NCI-H2107 treated with DMSO at 0.1 percent for 48 hours (cell line): ENCODE measurements at regions not wholly inside any gene's neighbourhood (a gene's known extent, or its start where the extent isn't known, plus 50 kb on each side); places are given as distances from the start of the nearest gene placed in this dataset.

ENCODE experiments used
- DNase-seq: peaks from one replicate; lab custom pipeline; 2025; ENCODE audit not compliant: unreplicated experiment; lab: John Stamatoyannopoulos, UW

GRCh38 chr2:40914666-40915065 is 462.8 kb upstream of the SLC8A1 start:
- no peak for DNase-seq

- DNase-seq = no peak
These were observed 463.8 kb upstream of the SLC8A1 start for GRCh38 chr2:40915651-40916050.

- DNase-seq = no peak
These were observed 483.5 kb upstream of the SLC8A1 start for GRCh38 chr2:40935349-40935748.

- no peak for DNase-seq
These were observed 485.4 kb upstream of the SLC8A1 start for GRCh38 chr2:40937284-40937683.

GRCh38 chr2:40953341-40953740 is 501.5 kb upstream of the SLC8A1 start:
- DNase-seq = no peak

GRCh38 chr2:40955042-40955441 is 503.2 kb upstream of the SLC8A1 start:
- DNase-seq = no peak

- DNase-seq = no peak
These were observed 503.7 kb upstream of the SLC8A1 start for GRCh38 chr2:40955635-40956034.

- no peak for DNase-seq
These were observed 505.6 kb upstream of the SLC8A1 start for GRCh38 chr2:40957508-40957907.

GRCh38 chr2:40962026-40962425 is 510.1 kb upstream of the SLC8A1 start:
- no peak for DNase-seq

- no peak for DNase-seq
These were observed 512.8 kb upstream of the SLC8A1 start for GRCh38 chr2:40964509-40965250.

- no peak for DNase-seq
These were observed 515.6 kb upstream of the SLC8A1 start for GRCh38 chr2:40967451-40967850.

GRCh38 chr2:40975151-40975550 is 523.3 kb upstream of the SLC8A1 start:
- DNase-seq = no peak

- DNase-seq = no peak
These were observed 545.5 kb upstream of the SLC8A1 start for GRCh38 chr2:40997362-40997761.

- no peak for DNase-seq
These were observed 548.5 kb upstream of the SLC8A1 start for GRCh38 chr2:41000374-41000773.

- no peak for DNase-seq
These were observed 549.0 kb upstream of the SLC8A1 start for GRCh38 chr2:41000906-41001305.

GRCh38 chr2:41004700-41005099 is 552.8 kb upstream of the SLC8A1 start:
- no peak for DNase-seq

- DNase-seq = no peak
These were observed 568.5 kb upstream of the SLC8A1 start for GRCh38 chr2:41020358-41020757.

GRCh38 chr2:41024816-41025215 is 572.9 kb upstream of the SLC8A1 start:
- DNase-seq = no peak

GRCh38 chr2:41026613-41027012 is 574.7 kb upstream of the SLC8A1 start:
- DNase-seq = no peak

GRCh38 chr2:41027095-41027494 is 575.2 kb upstream of the SLC8A1 start:
- no peak for DNase-seq

- no peak for DNase-seq
These were observed 579.4 kb upstream of the SLC8A1 start for GRCh38 chr2:41031282-41031681.

GRCh38 chr2:41032715-41033114 is 580.8 kb upstream of the SLC8A1 start:
- no peak for DNase-seq

GRCh38 chr2:41033127-41033526 is 581.2 kb upstream of the SLC8A1 start:
- DNase-seq = no peak
